Cardiac muscle cell (in vitro differentiated cells and primary cell): ENCODE measurements at regions not wholly inside any gene's neighbourhood (a gene's known extent, or its start where the extent isn't known, plus 50 kb on each side); places are given as distances from the start of the nearest gene placed in this dataset.
A peak's percentile ranks its signal among the peaks of the same experiment; 100 is the strongest.
"Not testable (repeated sequence)": the region's sequence is repeated elsewhere in the genome, so short reads cannot be mapped to it uniquely, and the experiment has no call there.

ENCODE experiments used
- DNase-seq, 2 donors: peaks; one replicate each; pipeline versions ENCODE4 v3.0.0 to v3.0.0-alpha.2; 2010 to 2017; ENCODE audit warnings: low read depth in 1 of 2, low spot score in 1 of 2
- H3K27ac ChIP-seq: fragments of 200-600 bp; sonication (generic); 2 replicates; pipeline ENCODE4 v1.5.1; 2016
- H3K27me3 ChIP-seq: fragments of 200-600 bp; sonication (generic); 2 replicates; pipeline ENCODE4 v1.6.0; 2016; ENCODE audit warnings: control low read depth
- H3K36me3 ChIP-seq: fragments of 200-600 bp; sonication (generic); 2 replicates; pipeline ENCODE4 v1.5.1; 2016; ENCODE audit warnings: control low read depth
- H3K4me1 ChIP-seq: fragments of 200-600 bp; sonication (generic); 2 replicates; pipeline ENCODE4 v1.8.1; 2017; ENCODE audit warnings: low read depth, mild to moderate bottlenecking, mixed run types
- H3K4me3 ChIP-seq: fragments of 200-600 bp; sonication (generic); 2 replicates; pipeline ENCODE4 v1.5.1; 2016; ENCODE audit warnings: mild to moderate bottlenecking
- H3K9me3 ChIP-seq: fragments of 200-600 bp; sonication (generic); 2 replicates; pipeline ENCODE4 v1.5.1; 2017; ENCODE audit warnings: low read depth, mild to moderate bottlenecking, control low read depth
- TF ChIP-seq, protein P1 (sequence below): IDR thresholded peaks from 2 replicates; pipeline ENCODE4 v1.5.1; 2012; ENCODE audit warnings: low read depth, mild to moderate bottlenecking, low read length

DNA sequence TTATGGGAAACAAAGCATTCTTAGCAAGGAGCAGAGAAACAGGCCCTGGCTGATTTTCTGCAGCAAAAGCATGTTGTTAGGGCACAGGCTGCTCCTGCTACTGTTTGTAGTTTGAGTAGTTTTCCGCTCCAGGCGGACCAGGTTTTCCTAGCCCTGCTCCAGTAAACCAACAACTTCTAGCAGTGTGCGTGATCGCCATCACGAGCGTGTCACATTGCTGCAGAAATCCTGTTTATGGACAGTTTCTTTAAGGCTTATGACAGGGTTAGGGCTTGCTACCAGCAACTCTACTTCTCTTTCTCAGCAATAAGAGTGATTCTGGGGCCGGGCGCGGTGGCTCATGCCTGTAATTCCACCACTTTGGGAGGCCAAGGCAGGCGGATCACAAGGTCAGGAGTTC lies 803.9 kb upstream of the CDH10 start:
- peak in 1 of 2 donors; percentile 7 for DNase-seq

DNA sequence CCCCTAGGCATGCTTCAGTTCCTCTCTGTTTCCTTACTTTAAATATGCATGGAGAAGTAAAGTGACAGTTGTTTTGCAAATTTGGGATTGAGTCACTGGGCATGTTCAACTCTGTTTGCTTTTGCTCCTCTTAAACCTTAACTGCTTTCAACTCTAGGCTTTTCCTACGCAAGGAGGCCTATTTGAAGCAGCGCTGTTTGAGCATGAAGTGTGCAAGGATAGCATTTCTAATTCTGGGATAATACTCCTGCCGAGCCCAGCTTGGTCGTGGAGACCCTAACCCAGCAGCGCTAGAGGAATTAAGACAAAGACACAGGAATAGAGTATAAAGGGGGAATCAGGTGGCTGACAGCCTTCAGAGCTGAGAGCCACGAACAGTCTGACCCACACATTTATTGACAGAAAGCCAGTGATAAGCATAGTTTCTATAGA lies 803.4 kb upstream of the CDH10 start:
- Histone ChIP-seq H3K4me1 (peaks cover 12% of the 10 kb centered on the region), H3K9me3 (no peaks in the 10 kb centered on the region), H3K4me3 (no peak overlapping the region), H3K27me3 (no peaks in the 10 kb centered on the region), H3K36me3 (no peaks in the 10 kb centered on the region), H3K27ac (peak overlapping the region; percentile 65)
- TF ChIP-seq, protein P1, sequence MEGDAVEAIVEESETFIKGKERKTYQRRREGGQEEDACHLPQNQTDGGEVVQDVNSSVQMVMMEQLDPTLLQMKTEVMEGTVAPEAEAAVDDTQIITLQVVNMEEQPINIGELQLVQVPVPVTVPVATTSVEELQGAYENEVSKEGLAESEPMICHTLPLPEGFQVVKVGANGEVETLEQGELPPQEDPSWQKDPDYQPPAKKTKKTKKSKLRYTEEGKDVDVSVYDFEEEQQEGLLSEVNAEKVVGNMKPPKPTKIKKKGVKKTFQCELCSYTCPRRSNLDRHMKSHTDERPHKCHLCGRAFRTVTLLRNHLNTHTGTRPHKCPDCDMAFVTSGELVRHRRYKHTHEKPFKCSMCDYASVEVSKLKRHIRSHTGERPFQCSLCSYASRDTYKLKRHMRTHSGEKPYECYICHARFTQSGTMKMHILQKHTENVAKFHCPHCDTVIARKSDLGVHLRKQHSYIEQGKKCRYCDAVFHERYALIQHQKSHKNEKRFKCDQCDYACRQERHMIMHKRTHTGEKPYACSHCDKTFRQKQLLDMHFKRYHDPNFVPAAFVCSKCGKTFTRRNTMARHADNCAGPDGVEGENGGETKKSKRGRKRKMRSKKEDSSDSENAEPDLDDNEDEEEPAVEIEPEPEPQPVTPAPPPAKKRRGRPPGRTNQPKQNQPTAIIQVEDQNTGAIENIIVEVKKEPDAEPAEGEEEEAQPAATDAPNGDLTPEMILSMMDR: no peak
- peak in 1 of 2 donors; percentile 36 for DNase-seq

More for the DNA sequence above, 803.9 kb upstream of the CDH10 start:
- no peak overlapping the region for H3K4me3 ChIP-seq
- no peaks in the 10 kb centered on the region for H3K9me3 ChIP-seq
- H3K27me3 ChIP-seq: no peaks in the 10 kb centered on the region
- TF ChIP-seq, protein P1: no peak
- peaks cover 12% of the 10 kb centered on the region for H3K4me1 ChIP-seq
- peak overlapping the region; percentile 65 for H3K27ac ChIP-seq
- no peaks in the 10 kb centered on the region for H3K36me3 ChIP-seq

DNA sequence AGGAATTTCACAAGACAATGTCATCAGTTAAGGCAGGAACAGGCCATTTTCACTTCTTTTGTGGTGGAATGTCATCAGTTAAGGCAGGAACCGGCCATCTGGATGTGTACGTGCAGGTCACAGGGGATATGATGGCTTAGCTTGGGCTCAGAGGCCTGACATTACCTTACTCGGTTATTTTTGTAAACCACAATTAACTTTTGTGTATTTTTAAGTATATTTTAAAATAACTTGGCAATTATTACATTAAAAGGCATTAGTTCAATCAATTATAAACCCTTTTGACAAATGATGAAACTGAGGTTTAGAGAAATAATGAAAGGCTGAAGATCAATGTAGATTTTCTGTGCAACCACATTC lies 801.3 kb upstream of the CDH10 start:
- not testable (repeated sequence) for H3K4me3 ChIP-seq, H3K36me3 ChIP-seq, H3K27me3 ChIP-seq, DNase-seq, H3K27ac ChIP-seq, H3K9me3 ChIP-seq
- peaks cover 12% of the 10 kb centered on the region for H3K4me1 ChIP-seq

DNA sequence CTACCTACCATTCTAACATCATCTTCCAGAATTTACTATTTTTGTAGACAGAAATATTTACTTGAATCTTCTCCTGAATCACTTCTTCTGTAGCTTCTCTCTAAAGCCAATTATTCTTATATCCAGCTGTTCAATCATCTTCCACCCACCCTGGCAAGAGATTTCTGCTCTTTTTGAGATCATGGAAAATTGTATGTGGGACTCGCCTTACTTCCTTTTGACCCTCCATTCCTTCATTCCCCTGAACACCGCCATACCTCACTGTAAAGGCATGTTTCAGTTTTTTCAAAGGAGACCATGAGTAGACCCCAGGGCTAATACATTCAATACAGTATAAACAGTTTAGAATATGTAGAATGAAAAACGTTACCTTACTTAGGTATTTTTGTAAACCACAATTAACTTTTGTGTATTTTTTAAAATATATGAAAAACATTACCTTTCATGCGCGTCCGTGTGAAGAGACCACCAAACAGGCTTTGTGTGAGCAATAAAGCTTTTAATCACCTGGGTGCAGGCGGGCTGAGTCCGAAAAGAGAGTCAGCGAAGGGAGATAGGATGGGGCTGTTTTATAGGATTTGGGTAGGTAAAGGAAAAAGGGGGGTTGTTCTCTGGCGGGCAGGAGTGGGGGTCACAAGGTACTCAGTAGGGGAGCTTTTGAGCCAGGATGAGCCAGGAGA lies 800.7 kb upstream of the CDH10 start:
- not testable (repeated sequence) for DNase-seq, H3K27me3 ChIP-seq, H3K9me3 ChIP-seq, H3K27ac ChIP-seq, H3K36me3 ChIP-seq, H3K4me3 ChIP-seq
- peaks cover 12% of the 10 kb centered on the region for H3K4me1 ChIP-seq

DNA sequence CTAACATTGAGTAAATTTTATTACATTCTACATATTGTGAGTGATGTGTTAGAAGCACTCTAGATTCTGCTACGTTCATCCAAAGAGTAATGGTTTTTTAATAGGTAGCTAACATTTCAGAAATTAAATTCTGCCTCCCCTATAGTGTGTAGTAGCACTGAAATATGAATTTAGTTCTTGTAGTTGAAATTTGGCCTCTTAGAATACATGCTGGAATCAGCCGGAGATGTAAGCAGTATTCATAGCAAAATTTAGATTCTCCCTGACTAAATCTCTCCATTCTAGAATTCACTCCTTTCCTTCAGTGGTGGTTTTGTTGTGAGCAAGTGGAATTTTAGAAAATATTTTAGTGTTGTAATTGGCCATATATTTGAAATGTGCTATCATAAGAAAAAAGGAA lies 799.9 kb upstream of the CDH10 start:
- no peak overlapping the region for H3K27ac ChIP-seq
- H3K27me3 ChIP-seq: no peaks in the 10 kb centered on the region
- H3K4me3 ChIP-seq: no peak overlapping the region
- H3K36me3 ChIP-seq: no peaks in the 10 kb centered on the region
- no peak for DNase-seq
- peaks cover 12% of the 10 kb centered on the region for H3K4me1 ChIP-seq
- no peaks in the 10 kb centered on the region for H3K9me3 ChIP-seq
- TF ChIP-seq, protein P1: no peak

DNA sequence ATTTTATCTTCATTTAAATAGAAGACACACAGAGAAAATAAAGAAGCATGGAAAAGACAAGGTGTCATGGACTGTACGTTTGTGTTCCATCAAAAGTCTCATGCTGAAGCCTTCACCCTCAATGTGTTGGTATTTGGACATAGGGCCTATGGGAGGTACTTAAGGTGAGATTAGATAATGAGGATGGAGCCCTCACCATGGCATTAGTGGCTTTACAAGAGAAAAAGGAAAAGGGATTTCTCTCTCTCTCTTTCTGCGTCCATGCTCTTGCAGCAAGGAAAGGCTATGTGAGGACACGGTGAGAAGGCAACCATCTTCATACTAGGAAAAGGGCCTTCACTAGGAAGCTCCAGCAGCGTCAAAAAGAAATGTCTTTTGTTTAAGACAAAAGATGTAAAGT lies 797.0 kb upstream of the CDH10 start:
- TF ChIP-seq, protein P1: no peak
- Histone ChIP-seq H3K36me3 (no peaks in the 10 kb centered on the region), H3K27me3 (no peaks in the 10 kb centered on the region), H3K4me1 (no peaks in the 10 kb centered on the region), H3K4me3 (no peak overlapping the region), H3K9me3 (no peaks in the 10 kb centered on the region), H3K27ac (no peak overlapping the region)
- no peak for DNase-seq
